ENCODE measurements at regions not wholly inside any gene's neighbourhood (a gene's known extent, or its start where the extent isn't known, plus 50 kb on each side); places are given as distances from the start of the nearest gene placed in this dataset.

- H3K36me3 ChIP-seq = no peaks in the 10 kb centered on the region
- no peak overlapping the region for H3K4me3 ChIP-seq
- no peaks in the 10 kb centered on the region for H3K4me1 ChIP-seq
- TF ChIP-seq CTCF (IDR thresholded peaks at IDR 0.05) = no peak
- no peak for DNase-seq
- no peaks in the 10 kb centered on the region for H3K27me3 ChIP-seq
- H3K27ac ChIP-seq = no peak overlapping the region
- no peaks in the 10 kb centered on the region for H3K9me3 ChIP-seq
Measured at GRCh38 chr12:115008929-115009328, 325.0 kb upstream of the TBX3 start.

GRCh38 chr12:115004470-115005146 lies 320.6 kb upstream of the TBX3 start:
- H3K27ac ChIP-seq = no peak overlapping the region
- H3K36me3 ChIP-seq = no peaks in the 10 kb centered on the region
- no peak for DNase-seq
- no peaks in the 10 kb centered on the region for H3K9me3 ChIP-seq
- no peak for TF ChIP-seq CTCF (IDR thresholded peaks at IDR 0.05)
- TF ChIP-seq POLR2A (IDR thresholded peaks at IDR 0.05) = no peak
- no peaks in the 10 kb centered on the region for H3K27me3 ChIP-seq
- no peaks in the 10 kb centered on the region for H3K4me1 ChIP-seq
- H3K4me3 ChIP-seq = no peak overlapping the region

GRCh38 chr12:115002434-115002833 lies 318.5 kb upstream of the TBX3 start:
- no peaks in the 10 kb centered on the region for H3K9me3 ChIP-seq
- no peak for TF ChIP-seq POLR2A (IDR thresholded peaks at IDR 0.05)
- TF ChIP-seq CTCF (IDR thresholded peaks at IDR 0.05) = no peak
- H3K4me3 ChIP-seq = no peak overlapping the region
- DNase-seq = no peak
- no peak overlapping the region for H3K27ac ChIP-seq
- no peaks in the 10 kb centered on the region for H3K27me3 ChIP-seq
- H3K36me3 ChIP-seq = no peaks in the 10 kb centered on the region
- no peaks in the 10 kb centered on the region for H3K4me1 ChIP-seq

- Histone ChIP-seq H3K27ac (no peak overlapping the region), H3K36me3 (no peaks in the 10 kb centered on the region), H3K9me3 (no peaks in the 10 kb centered on the region), H3K4me1 (no peaks in the 10 kb centered on the region), H3K4me3 (no peak overlapping the region), H3K27me3 (no peaks in the 10 kb centered on the region)
- no peak for DNase-seq
- TF ChIP-seq POLR2A (IDR thresholded peaks at IDR 0.05) (no peak), CTCF (IDR thresholded peaks at IDR 0.05) (no peak)
Measured at GRCh38 chr12:115001571-115002180, 317.7 kb upstream of the TBX3 start.

- no peaks in the 10 kb centered on the region for H3K4me1 ChIP-seq
- no peaks in the 10 kb centered on the region for H3K36me3 ChIP-seq
- no peak overlapping the region for H3K4me3 ChIP-seq
- no peak for DNase-seq
- no peaks in the 10 kb centered on the region for H3K27me3 ChIP-seq
- H3K9me3 ChIP-seq = peaks cover 0 to 7% (median 0%) of the 10 kb centered on the region in 4 donors
- no peak for TF ChIP-seq CTCF (IDR thresholded peaks at IDR 0.05)
- TF ChIP-seq POLR2A (IDR thresholded peaks at IDR 0.05) = no peak
- no peak overlapping the region for H3K27ac ChIP-seq
Measured at GRCh38 chr12:115000038-115000437, 316.1 kb upstream of the TBX3 start.

Data from Peyer's patch (tissue), 4 donors.